ENCODE measurements at regions not wholly inside any gene's neighbourhood (a gene's known extent, or its start where the extent isn't known, plus 50 kb on each side); places are given as distances from the start of the nearest gene placed in this dataset.

DNA sequence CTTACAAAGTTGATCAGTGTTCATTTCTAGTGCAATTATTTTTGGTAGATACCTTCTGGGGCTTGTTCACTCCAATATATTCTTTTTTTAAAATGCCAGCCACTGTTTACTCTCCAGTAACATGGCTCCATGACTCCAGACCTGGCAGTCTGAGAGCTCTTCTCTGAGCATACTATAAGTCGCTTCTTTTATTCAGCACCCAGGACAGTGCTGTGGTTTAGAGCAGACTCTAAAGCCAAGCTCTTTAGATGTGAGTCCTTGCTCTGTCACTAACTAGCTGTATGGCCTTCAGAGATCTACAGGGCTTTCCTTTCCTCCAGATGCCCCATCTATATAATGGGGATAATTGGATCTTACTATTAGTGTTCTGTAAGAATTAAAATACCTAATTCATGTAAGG is 200.2 kb upstream of the FAM241A start:
- TF ChIP-seq POLR2A (IDR thresholded peaks at IDR 0.05; ENCODE audit: low read length) (no peak), GATA1 (IDR thresholded peaks at IDR 0.05; ENCODE audit: low read depth, low read length) (no peak)
